HEK293 (cell line): ENCODE measurements at regions not wholly inside any gene's neighbourhood (a gene's known extent, or its start where the extent isn't known, plus 50 kb on each side); places are given as distances from the start of the nearest gene placed in this dataset.

Experiments
- CTCF ChIA-PET: fragments of 350-600 bp; formaldehyde crosslinking; extraction: SDS; loops from one replicate; lab custom pipeline; 2021; ENCODE audit warnings: antibody characterized with exemption; lab: Yijun Ruan, JAX
- POLR2A ChIA-PET: fragments of 300-600 bp; formaldehyde crosslinking; extraction: SDS; loops from one replicate; lab custom pipeline; 2020; ENCODE audit warnings: antibody characterized with exemption, inconsistent platforms; lab: Yijun Ruan, JAX
- H3K27ac ChIP-seq: fragments of 200-500 bp; sonication (Bioruptor generic); 2 replicates; pipeline ENCODE4 v1.5.1; 2014; ENCODE audit warnings: low read depth, low read length, control low read depth, inconsistent platforms; ENCODE audit errors: extremely low read depth
- H3K36me3 ChIP-seq, 2 experiments: fragments of 200-500 bp in 1 of 2; sonication (Bioruptor generic) in 1 of 2; 1 replicate in 1 of 2; 2 replicates in 1 of 2; pipeline ENCODE4 v1.5.1; 2014 to 2017; ENCODE audit warnings: inconsistent platforms in 2 of 2, low read length in 2 of 2; ENCODE audit not compliant: control insufficient read depth in 2 of 2, insufficient read depth in 1 of 2
- H3K4me1 ChIP-seq: fragments of 200-500 bp; sonication (Bioruptor generic); 2 replicates; pipeline ENCODE4 v1.5.1; 2014; ENCODE audit warnings: mild to moderate bottlenecking, low read length, inconsistent platforms; ENCODE audit not compliant: control insufficient read depth, insufficient read depth
- H3K4me3 ChIP-seq: 2 replicates; pipeline ENCODE4 v1.5.1; 2011; ENCODE audit warnings: low read depth, mild to moderate bottlenecking, control low read depth, low read length, moderate library complexity
- H3K9me3 ChIP-seq: fragments of 200-500 bp; sonication (Bioruptor generic); 2 replicates; pipeline ENCODE4 v1.5.1; 2014; ENCODE audit warnings: low read depth, low read length, inconsistent platforms; ENCODE audit not compliant: control insufficient read depth, insufficient read depth
- BCL11A ChIP-seq: fragments of 450-650 bp; formaldehyde crosslinking; IDR thresholded peaks from 2 replicates; pipeline ENCODE4 v1.5.1; 2016; ENCODE audit warnings: low read depth, missing biosample characterization, missing genetic modification characterization
- CTCF ChIP-seq: fragments of 450-650 bp; formaldehyde crosslinking; IDR thresholded peaks from 2 replicates; pipeline ENCODE4 v1.5.1; 2016; ENCODE audit warnings: missing biosample characterization, missing genetic modification characterization
- EGR2 ChIP-seq: fragments of 450-650 bp; formaldehyde crosslinking; IDR thresholded peaks from 2 replicates; pipeline ENCODE4 v1.5.1; 2016; ENCODE audit warnings: low read depth, missing biosample characterization, missing genetic modification characterization
- OVOL3 ChIP-seq: fragments of 450-650 bp; formaldehyde crosslinking; IDR thresholded peaks from 2 replicates; pipeline ENCODE4 v1.5.1; 2016; ENCODE audit warnings: missing biosample characterization, missing genetic modification characterization
- SCRT2 ChIP-seq: fragments of 450-650 bp; formaldehyde crosslinking; IDR thresholded peaks from 2 replicates; pipeline ENCODE4 v1.5.1; 2016; ENCODE audit warnings: missing biosample characterization, missing genetic modification characterization
- SP7 ChIP-seq: fragments of 450-650 bp; formaldehyde crosslinking; IDR thresholded peaks from 2 replicates; pipeline ENCODE4 v1.5.1; 2016; ENCODE audit warnings: missing biosample characterization, missing genetic modification characterization
- WT1 ChIP-seq: fragments of 450-650 bp; formaldehyde crosslinking; IDR thresholded peaks from 2 replicates; pipeline ENCODE4 v1.5.1; 2016; ENCODE audit warnings: missing biosample characterization, missing genetic modification characterization
- ZFP37 ChIP-seq: fragments of 450-650 bp; formaldehyde crosslinking; IDR thresholded peaks from 2 replicates; pipeline ENCODE4 v1.5.1; 2016; ENCODE audit warnings: missing biosample characterization, missing genetic modification characterization
- ZFP41 ChIP-seq: fragments of 450-650 bp; formaldehyde crosslinking; IDR thresholded peaks from 2 replicates; pipeline ENCODE4 v1.5.1; 2016; ENCODE audit warnings: missing biosample characterization, missing genetic modification characterization, borderline replicate concordance
- ZNF112 ChIP-seq: fragments of 450-650 bp; formaldehyde crosslinking; IDR thresholded peaks from 2 replicates; pipeline ENCODE4 v1.5.0; 2017; ENCODE audit warnings: missing biosample characterization, missing genetic modification characterization
- ZNF571 ChIP-seq: fragments of 450-650 bp; formaldehyde crosslinking; IDR thresholded peaks from 2 replicates; pipeline ENCODE4 v1.5.0; 2017; ENCODE audit warnings: missing biosample characterization, missing genetic modification characterization
- ZNF624 ChIP-seq: fragments of 450-650 bp; formaldehyde crosslinking; IDR thresholded peaks from 2 replicates; pipeline ENCODE4 v1.5.1; 2017; ENCODE audit warnings: missing biosample characterization, missing genetic modification characterization
- ZNF747 ChIP-seq: fragments of 450-650 bp; formaldehyde crosslinking; IDR thresholded peaks from 2 replicates; pipeline ENCODE4 v1.5.1; 2016; ENCODE audit warnings: missing biosample characterization, missing genetic modification characterization
- ZSCAN16 ChIP-seq: fragments of 450-650 bp; formaldehyde crosslinking; IDR thresholded peaks from 2 replicates; pipeline ENCODE4 v1.5.1; 2016; ENCODE audit warnings: missing biosample characterization, missing genetic modification characterization
- TF ChIP-seq, protein P1 (sequence below): fragments of 450-650 bp; formaldehyde crosslinking; IDR thresholded peaks from 2 replicates; pipeline ENCODE4 v1.5.1; 2016; ENCODE audit warnings: missing biosample characterization, missing genetic modification characterization, borderline replicate concordance
- TF ChIP-seq, protein P2 (sequence below): fragments of 450-650 bp; formaldehyde crosslinking; IDR thresholded peaks from 2 replicates; pipeline ENCODE4 v1.5.1; 2016; ENCODE audit warnings: missing biosample characterization, missing genetic modification characterization, low read depth

DNA sequence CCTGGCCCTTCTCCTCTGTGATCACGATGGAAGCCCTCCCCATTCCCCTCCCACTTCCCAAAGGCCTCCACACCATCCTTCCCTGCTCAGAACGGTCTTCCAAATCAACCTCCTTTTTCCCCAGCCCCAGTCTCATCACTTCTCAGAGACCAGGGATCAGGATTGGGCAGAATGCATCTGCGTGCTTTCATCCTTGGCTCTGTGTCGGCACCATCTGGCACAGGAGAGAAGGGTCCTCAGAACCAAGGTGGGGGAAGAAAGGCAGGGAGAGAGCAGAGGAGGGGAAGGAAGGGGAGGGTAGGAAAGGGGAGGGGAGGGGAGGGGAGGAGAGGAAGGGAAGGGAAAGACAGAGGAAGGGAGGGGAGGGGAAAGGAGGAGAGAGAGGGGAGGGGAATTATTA, 52.4 kb upstream of the FICD start:
- Histone ChIP-seq H3K36me3 (no peaks in the 10 kb centered on the region), H3K9me3 (no peaks in the 10 kb centered on the region), H3K4me3 (no peak overlapping the region), H3K27ac (no peak overlapping the region), H3K4me1 (no peaks in the 10 kb centered on the region)
- ChIA-PET POLR2A (no interaction called here), CTCF (interaction anchor here (0.5 to 0.7 kb wide), 2 partner anchors 137 to 269 kb away, joined by 3 to 4 read pairs; no protein-coding TSS in a partner anchor)
- TF ChIP-seq ZNF624 (tag by site-specific recombination): no peak
- TF ChIP-seq BCL11A (tag by site-specific recombination): no peak
- no peak for TF ChIP-seq ZNF571
- TF ChIP-seq, all 188 proteins: peak for 0

GRCh38 chr12:108461058-108461660, 53.9 kb upstream of the FICD start:
- CTCF ChIA-PET: interaction anchor here (0.7 kb wide), 1 partner anchor 469 kb away, joined by 5 read pairs; no protein-coding TSS in a partner anchor
- TF ChIP-seq ZFP41 (tag by site-specific recombination) (no peak), ZNF747 (tag by site-specific recombination) (no peak), ZNF112 (no peak), CTCF (no peak), OVOL3 (tag by site-specific recombination) (no peak), SP7 (tag by site-specific recombination) (no peak), WT1 (tag by site-specific recombination) (no peak), ZFP37 (tag by site-specific recombination) (no peak), EGR2 (tag by site-specific recombination) (no peak), SCRT2 (tag by site-specific recombination) (no peak), ZSCAN16 (tag by site-specific recombination) (no peak)
- TF ChIP-seq, protein P1, sequence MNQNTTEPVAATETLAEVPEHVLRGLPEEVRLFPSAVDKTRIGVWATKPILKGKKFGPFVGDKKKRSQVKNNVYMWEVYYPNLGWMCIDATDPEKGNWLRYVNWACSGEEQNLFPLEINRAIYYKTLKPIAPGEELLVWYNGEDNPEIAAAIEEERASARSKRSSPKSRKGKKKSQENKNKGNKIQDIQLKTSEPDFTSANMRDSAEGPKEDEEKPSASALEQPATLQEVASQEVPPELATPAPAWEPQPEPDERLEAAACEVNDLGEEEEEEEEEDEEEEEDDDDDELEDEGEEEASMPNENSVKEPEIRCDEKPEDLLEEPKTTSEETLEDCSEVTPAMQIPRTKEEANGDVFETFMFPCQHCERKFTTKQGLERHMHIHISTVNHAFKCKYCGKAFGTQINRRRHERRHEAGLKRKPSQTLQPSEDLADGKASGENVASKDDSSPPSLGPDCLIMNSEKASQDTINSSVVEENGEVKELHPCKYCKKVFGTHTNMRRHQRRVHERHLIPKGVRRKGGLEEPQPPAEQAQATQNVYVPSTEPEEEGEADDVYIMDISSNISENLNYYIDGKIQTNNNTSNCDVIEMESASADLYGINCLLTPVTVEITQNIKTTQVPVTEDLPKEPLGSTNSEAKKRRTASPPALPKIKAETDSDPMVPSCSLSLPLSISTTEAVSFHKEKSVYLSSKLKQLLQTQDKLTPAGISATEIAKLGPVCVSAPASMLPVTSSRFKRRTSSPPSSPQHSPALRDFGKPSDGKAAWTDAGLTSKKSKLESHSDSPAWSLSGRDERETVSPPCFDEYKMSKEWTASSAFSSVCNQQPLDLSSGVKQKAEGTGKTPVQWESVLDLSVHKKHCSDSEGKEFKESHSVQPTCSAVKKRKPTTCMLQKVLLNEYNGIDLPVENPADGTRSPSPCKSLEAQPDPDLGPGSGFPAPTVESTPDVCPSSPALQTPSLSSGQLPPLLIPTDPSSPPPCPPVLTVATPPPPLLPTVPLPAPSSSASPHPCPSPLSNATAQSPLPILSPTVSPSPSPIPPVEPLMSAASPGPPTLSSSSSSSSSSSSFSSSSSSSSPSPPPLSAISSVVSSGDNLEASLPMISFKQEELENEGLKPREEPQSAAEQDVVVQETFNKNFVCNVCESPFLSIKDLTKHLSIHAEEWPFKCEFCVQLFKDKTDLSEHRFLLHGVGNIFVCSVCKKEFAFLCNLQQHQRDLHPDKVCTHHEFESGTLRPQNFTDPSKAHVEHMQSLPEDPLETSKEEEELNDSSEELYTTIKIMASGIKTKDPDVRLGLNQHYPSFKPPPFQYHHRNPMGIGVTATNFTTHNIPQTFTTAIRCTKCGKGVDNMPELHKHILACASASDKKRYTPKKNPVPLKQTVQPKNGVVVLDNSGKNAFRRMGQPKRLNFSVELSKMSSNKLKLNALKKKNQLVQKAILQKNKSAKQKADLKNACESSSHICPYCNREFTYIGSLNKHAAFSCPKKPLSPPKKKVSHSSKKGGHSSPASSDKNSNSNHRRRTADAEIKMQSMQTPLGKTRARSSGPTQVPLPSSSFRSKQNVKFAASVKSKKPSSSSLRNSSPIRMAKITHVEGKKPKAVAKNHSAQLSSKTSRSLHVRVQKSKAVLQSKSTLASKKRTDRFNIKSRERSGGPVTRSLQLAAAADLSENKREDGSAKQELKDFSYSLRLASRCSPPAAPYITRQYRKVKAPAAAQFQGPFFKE (tag by site-specific recombination): no peak
- TF ChIP-seq, protein P2, sequence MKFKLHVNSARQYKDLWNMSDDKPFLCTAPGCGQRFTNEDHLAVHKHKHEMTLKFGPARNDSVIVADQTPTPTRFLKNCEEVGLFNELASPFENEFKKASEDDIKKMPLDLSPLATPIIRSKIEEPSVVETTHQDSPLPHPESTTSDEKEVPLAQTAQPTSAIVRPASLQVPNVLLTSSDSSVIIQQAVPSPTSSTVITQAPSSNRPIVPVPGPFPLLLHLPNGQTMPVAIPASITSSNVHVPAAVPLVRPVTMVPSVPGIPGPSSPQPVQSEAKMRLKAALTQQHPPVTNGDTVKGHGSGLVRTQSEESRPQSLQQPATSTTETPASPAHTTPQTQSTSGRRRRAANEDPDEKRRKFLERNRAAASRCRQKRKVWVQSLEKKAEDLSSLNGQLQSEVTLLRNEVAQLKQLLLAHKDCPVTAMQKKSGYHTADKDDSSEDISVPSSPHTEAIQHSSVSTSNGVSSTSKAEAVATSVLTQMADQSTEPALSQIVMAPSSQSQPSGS: no peak

More at GRCh38 chr12:108461058-108461660, 53.9 kb upstream of the FICD start:
- H3K27ac ChIP-seq: no peak overlapping the region
- POLR2A ChIA-PET: no interaction called here
- no peaks in the 10 kb centered on the region for H3K36me3 ChIP-seq
- H3K9me3 ChIP-seq: no peaks in the 10 kb centered on the region
- no peak overlapping the region for H3K4me3 ChIP-seq
- H3K4me1 ChIP-seq: no peaks in the 10 kb centered on the region
